ENCODE measurements at regions not wholly inside any gene's neighbourhood (a gene's known extent, or its start where the extent isn't known, plus 50 kb on each side); places are given as distances from the start of the nearest gene placed in this dataset.

DNA sequence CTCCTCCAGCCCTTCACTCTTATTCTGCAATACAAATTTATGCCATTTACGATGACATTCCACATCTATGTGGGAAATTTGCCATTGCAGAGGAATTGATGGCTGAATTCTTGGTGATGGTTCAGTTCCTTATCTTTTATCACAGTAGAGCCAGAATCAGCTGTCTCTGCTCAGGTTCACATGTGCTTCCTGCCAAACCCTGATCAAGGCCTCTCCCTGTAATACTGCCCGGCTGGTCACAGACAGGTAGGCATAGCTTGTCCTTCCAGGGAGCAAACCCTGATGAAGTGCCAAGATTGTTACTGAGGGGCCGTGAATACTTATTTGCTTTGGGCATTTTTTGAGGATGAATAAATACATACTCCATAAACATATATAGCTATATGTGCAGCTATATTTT is 450.0 kb downstream of the NSUN3 start:
- no peak overlapping the region for H3K27ac ChIP-seq (ENCODE audit: extremely low read depth, low read depth, low read length)
- WGBS (ENCODE audit: insufficient coverage, low coverage, missing lambda C conversion rate): 11% methylated on average over 3 of the region's 3 CpGs
- in situ Hi-C loops (cut with MboI) (no loop called here), intact Hi-C loops (cut with micrococcal nuclease) (no loop called here)
- TF ChIP-seq MAZ (CRISPR knock-in tag; conservative IDR thresholded peaks at IDR 0.05 in 1 of 2, IDR thresholded peaks at IDR 0.05 in 1 of 2) (no peak), CBX1 (IDR thresholded peaks at IDR 0.05; ENCODE audit: low read depth) (no peak), RBFOX2 (IDR thresholded peaks at IDR 0.05; ENCODE audit: low read depth, low read length) (no peak), ZSCAN29 (IDR thresholded peaks at IDR 0.05) (no peak), NONO (IDR thresholded peaks at IDR 0.05; ENCODE audit: low read depth in 2 of 2, low read length in 1 of 2) (no peak), ZNF282 (CRISPR knock-in tag; IDR thresholded peaks at IDR 0.05) (no peak), KDM4B (IDR thresholded peaks at IDR 0.05; ENCODE audit: borderline replicate concordance in 2 of 2, low read depth in 1 of 2) (no peak)
- H3K9me1 ChIP-seq (ENCODE audit: control insufficient read depth, insufficient read depth, low read length): no peaks in the 10 kb centered on the region
- H2AFZ ChIP-seq (ENCODE audit: low read depth, low read length): no peak overlapping the region
- H3K36me3 ChIP-seq (ENCODE audit: control insufficient read depth, insufficient read depth, low read length): no peaks in the 10 kb centered on the region
- no peak overlapping the region for H3K4me3 ChIP-seq
- ChIA-PET POLR2A (no interaction called here), CTCF (ENCODE audit: low intra/inter-chr PET ratio) (no interaction called here)
- no peak overlapping the region for H3K4me2 ChIP-seq (ENCODE audit: insufficient read depth, low read length)
- DNase-seq (ENCODE audit: extremely low read depth in 1 of 4, low spot score in 3 of 4): no peak
- no peaks in the 10 kb centered on the region for H3K79me2 ChIP-seq (ENCODE audit: control insufficient read depth, insufficient read depth, low read length)
- H3K9me3 ChIP-seq (replicated peaks; ENCODE audit: control insufficient read depth, insufficient read depth, low read depth, low read length): no peaks in the 10 kb centered on the region
- no peaks in the 10 kb centered on the region for H4K20me1 ChIP-seq (replicated peaks; ENCODE audit: control insufficient read depth, insufficient read depth, low read length)
- no peak overlapping the region for H3K9ac ChIP-seq (ENCODE audit: insufficient read depth in 1 of 2, low read depth in 2 of 2, low read length in 2 of 2)
- no TSS peak for BruUV-seq (replicated peaks)
- no peak for ATAC-seq
- H3K27me3 ChIP-seq (ENCODE audit: control insufficient read depth in 2 of 2, insufficient read depth in 2 of 2, low read length in 2 of 2): no peaks in the 10 kb centered on the region
- FAIRE-seq: no peak
- H3K4me1 ChIP-seq (replicated peaks in 1 of 2; ENCODE audit: control insufficient read depth in 2 of 2, insufficient read depth in 2 of 2, low read length in 2 of 2): no peaks in the 10 kb centered on the region

DNA sequence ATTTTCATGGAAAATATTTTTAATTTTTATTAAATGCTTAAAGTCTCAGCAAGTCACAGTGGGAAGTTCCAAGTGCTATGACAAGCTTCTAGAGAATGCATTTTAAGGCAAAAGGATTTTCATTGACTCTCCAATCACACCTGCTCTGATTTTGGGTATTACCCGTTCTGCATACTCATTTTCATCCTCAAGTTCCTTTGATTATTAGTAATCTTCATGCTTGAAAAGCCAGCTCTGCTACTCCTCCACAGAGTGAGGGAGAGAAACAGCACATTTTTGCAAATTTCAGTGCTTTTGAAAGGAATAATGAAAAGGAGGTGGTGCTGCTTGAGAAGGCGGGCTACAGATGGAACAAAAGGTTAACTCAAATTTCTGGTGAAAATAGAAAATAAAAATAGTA is 450.7 kb downstream of the NSUN3 start:
- H3K9me1 ChIP-seq (ENCODE audit: control insufficient read depth, insufficient read depth, low read length): no peaks in the 10 kb centered on the region
- no peaks in the 10 kb centered on the region for H3K36me3 ChIP-seq (ENCODE audit: control insufficient read depth, insufficient read depth, low read length)
- no peaks in the 10 kb centered on the region for H3K9me3 ChIP-seq (replicated peaks; ENCODE audit: control insufficient read depth, insufficient read depth, low read depth, low read length)
- intact Hi-C loops (cut with micrococcal nuclease): no loop called here
- H3K4me3 ChIP-seq: no peak overlapping the region
- ChIA-PET POLR2A (no interaction called here), CTCF (ENCODE audit: low intra/inter-chr PET ratio) (no interaction called here)
- no peak overlapping the region for H3K9ac ChIP-seq (ENCODE audit: insufficient read depth in 1 of 2, low read depth in 2 of 2, low read length in 2 of 2)
- no peak for FAIRE-seq
- no peaks in the 10 kb centered on the region for H3K27me3 ChIP-seq (ENCODE audit: control insufficient read depth in 2 of 2, insufficient read depth in 2 of 2, low read length in 2 of 2)
- no peak for DNase-seq (ENCODE audit: extremely low read depth in 1 of 4, low spot score in 3 of 4)
- H4K20me1 ChIP-seq (replicated peaks; ENCODE audit: control insufficient read depth, insufficient read depth, low read length): no peaks in the 10 kb centered on the region
- in situ Hi-C loops (cut with MboI): no loop called here
- no peaks in the 10 kb centered on the region for H3K79me2 ChIP-seq (ENCODE audit: control insufficient read depth, insufficient read depth, low read length)
- no peak overlapping the region for H2AFZ ChIP-seq (ENCODE audit: low read depth, low read length)
- WGBS (ENCODE audit: insufficient coverage, low coverage, missing lambda C conversion rate): 0% methylated on average over 2 of the region's 2 CpGs
- no peak for ATAC-seq
- no peak overlapping the region for H3K27ac ChIP-seq (ENCODE audit: extremely low read depth, low read depth, low read length)
- no peak overlapping the region for H3K4me2 ChIP-seq (ENCODE audit: insufficient read depth, low read length)
- H3K4me1 ChIP-seq (replicated peaks in 1 of 2; ENCODE audit: control insufficient read depth in 2 of 2, insufficient read depth in 2 of 2, low read length in 2 of 2): no peaks in the 10 kb centered on the region
- no TSS peak for BruUV-seq (replicated peaks)
- no peak for TF ChIP-seq CXXC5 (CRISPR knock-in tag; IDR thresholded peaks at IDR 0.05)
- TF ChIP-seq ATF1 (CRISPR knock-in tag; IDR thresholded peaks at IDR 0.05): no peak
- TF ChIP-seq ATF1 (tag; IDR thresholded peaks at IDR 0.05): no peak
- TF ChIP-seq, protein P1, sequence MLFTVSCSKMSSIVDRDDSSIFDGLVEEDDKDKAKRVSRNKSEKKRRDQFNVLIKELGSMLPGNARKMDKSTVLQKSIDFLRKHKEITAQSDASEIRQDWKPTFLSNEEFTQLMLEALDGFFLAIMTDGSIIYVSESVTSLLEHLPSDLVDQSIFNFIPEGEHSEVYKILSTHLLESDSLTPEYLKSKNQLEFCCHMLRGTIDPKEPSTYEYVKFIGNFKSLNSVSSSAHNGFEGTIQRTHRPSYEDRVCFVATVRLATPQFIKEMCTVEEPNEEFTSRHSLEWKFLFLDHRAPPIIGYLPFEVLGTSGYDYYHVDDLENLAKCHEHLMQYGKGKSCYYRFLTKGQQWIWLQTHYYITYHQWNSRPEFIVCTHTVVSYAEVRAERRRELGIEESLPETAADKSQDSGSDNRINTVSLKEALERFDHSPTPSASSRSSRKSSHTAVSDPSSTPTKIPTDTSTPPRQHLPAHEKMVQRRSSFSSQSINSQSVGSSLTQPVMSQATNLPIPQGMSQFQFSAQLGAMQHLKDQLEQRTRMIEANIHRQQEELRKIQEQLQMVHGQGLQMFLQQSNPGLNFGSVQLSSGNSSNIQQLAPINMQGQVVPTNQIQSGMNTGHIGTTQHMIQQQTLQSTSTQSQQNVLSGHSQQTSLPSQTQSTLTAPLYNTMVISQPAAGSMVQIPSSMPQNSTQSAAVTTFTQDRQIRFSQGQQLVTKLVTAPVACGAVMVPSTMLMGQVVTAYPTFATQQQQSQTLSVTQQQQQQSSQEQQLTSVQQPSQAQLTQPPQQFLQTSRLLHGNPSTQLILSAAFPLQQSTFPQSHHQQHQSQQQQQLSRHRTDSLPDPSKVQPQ (CRISPR knock-in tag; IDR thresholded peaks at IDR 0.05; ENCODE audit: borderline replicate concordance): no peak
- TF ChIP-seq CAMTA2 (CRISPR knock-in tag; conservative IDR thresholded peaks at IDR 0.05): no peak
- TF ChIP-seq COPS2 (conservative IDR thresholded peaks at IDR 0.05): no peak
- TF ChIP-seq, protein P2, sequence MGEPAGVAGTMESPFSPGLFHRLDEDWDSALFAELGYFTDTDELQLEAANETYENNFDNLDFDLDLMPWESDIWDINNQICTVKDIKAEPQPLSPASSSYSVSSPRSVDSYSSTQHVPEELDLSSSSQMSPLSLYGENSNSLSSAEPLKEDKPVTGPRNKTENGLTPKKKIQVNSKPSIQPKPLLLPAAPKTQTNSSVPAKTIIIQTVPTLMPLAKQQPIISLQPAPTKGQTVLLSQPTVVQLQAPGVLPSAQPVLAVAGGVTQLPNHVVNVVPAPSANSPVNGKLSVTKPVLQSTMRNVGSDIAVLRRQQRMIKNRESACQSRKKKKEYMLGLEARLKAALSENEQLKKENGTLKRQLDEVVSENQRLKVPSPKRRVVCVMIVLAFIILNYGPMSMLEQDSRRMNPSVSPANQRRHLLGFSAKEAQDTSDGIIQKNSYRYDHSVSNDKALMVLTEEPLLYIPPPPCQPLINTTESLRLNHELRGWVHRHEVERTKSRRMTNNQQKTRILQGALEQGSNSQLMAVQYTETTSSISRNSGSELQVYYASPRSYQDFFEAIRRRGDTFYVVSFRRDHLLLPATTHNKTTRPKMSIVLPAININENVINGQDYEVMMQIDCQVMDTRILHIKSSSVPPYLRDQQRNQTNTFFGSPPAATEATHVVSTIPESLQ (CRISPR knock-in tag; IDR thresholded peaks at IDR 0.05): no peak
- no peak for TF ChIP-seq OTX1 (CRISPR knock-in tag; IDR thresholded peaks at IDR 0.05)

Measured in K562 (cell line).